ENCODE measurements at regions not wholly inside any gene's neighbourhood (a gene's known extent, or its start where the extent isn't known, plus 50 kb on each side); places are given as distances from the start of the nearest gene placed in this dataset.
"Not testable (repeated sequence)": the region's sequence is repeated elsewhere in the genome, so short reads cannot be mapped to it uniquely, and the experiment has no call there.

DNA sequence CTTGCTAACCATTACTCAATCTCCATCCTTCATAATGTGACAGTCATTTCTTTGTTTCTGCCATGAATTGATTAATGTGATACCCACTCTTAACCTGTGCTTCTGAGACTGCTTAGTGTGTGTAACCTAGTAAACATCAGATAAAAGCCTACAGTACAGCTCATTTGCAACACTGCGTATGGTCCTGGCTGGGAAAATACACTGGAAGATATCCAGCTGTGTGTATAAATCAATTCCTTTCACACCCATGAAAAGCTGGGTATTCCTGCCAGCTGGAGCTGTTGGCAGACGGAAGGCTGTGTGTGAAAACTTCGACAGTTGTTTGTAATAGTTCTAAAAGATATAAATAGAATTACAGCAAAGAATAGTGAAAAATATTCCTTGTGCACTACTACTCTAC lies 509.2 kb downstream of the FRK start:
- DNase-seq (ENCODE audit: low read depth) = no peak

- DNase-seq (ENCODE audit: low read depth) = no peak
These were observed 515.1 kb downstream of the FRK start for GRCh38 chr6:115545672-115545986.

- DNase-seq (ENCODE audit: low read depth) = peak; percentile 12
These were observed 515.7 kb downstream of the FRK start for GRCh38 chr6:115544765-115545671.

GRCh38 chr6:115540077-115540869 lies 520.4 kb downstream of the FRK start:
- no peak for DNase-seq (ENCODE audit: low read depth)

GRCh38 chr6:115539531-115539930 lies 521.2 kb downstream of the FRK start:
- no peak for DNase-seq (ENCODE audit: low read depth)

- DNase-seq (ENCODE audit: low read depth) = no peak
These were observed 535.9 kb downstream of the FRK start for GRCh38 chr6:115524821-115525220.

- not testable (repeated sequence) for DNase-seq (ENCODE audit: low read depth)
These were observed 538.9 kb downstream of the FRK start for GRCh38 chr6:115521747-115522146.

GRCh38 chr6:115514656-115515055 lies 546.0 kb downstream of the FRK start:
- DNase-seq (ENCODE audit: low read depth) = no peak

DNA sequence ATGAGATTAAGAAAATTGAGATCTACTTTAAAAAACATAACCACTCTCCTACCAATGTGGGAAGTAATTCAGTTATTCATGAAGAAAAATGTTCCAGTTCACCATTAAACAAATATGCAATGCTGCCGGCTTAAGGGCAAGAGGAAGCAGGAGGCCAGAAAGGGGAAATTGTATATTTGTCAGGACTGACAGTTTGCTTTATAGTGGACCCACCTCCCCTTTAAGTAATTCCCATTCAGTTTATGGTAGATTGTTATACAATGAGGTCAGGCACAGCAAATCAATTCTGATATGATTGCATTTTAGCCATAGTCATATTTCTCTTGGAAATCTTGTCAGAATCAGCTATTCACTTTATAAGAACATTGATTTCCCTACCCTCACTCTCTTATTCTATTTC lies 547.8 kb downstream of the FRK start:
- DNase-seq (ENCODE audit: low read depth) = no peak

DNA sequence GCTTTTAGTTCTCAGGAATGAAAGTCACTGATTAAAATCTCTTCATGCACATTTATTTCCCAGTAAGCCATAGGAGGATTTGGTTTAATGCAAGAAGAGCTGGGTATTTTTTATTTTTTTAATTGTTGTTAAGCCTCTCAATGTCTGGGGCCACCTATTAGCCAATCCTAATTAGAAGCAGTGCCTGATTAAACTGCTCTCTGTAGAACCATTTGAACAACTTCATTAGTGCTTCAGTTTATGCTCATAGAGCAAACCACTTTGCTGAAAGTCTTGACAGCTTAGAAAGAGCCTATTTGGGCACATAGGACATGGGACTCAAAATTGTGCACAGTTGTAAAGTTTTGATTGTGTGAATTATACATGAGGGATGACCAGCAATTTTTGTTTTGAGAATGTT lies 548.9 kb downstream of the FRK start:
- DNase-seq (ENCODE audit: low read depth) = no peak

- not testable (repeated sequence) for DNase-seq (ENCODE audit: low read depth)
These were observed 558.3 kb downstream of the FRK start for GRCh38 chr6:115502432-115502831.

GRCh38 chr6:115495184-115495583 lies 565.5 kb downstream of the FRK start:
- DNase-seq (ENCODE audit: low read depth) = no peak

- DNase-seq (ENCODE audit: low read depth) = no peak
These were observed 573.4 kb downstream of the FRK start for GRCh38 chr6:115487331-115487730.

GRCh38 chr6:115485400-115485799 lies 575.3 kb downstream of the FRK start:
- DNase-seq (ENCODE audit: low read depth) = no peak

DNA sequence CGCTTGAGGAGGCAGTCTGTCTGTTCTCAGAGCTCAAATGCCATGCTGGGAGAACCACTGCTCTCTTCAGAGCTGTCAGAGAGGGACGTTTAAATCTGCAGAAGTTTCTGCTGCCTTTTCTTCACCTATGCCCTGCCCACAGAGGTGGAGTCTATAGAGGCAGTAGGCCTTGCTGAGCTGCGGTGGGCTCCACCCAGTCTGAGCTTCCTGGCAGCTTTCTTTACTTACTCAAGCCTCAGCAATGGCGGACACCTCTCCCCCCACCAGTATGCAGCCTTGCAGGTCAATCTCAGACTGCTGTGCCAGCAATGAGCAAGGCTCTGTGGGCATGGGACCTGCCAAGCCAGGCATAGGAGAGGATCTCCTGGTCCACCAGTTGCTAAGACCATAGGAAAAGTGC lies 580.1 kb downstream of the FRK start:
- not testable (repeated sequence) for DNase-seq (ENCODE audit: low read depth)

DNA sequence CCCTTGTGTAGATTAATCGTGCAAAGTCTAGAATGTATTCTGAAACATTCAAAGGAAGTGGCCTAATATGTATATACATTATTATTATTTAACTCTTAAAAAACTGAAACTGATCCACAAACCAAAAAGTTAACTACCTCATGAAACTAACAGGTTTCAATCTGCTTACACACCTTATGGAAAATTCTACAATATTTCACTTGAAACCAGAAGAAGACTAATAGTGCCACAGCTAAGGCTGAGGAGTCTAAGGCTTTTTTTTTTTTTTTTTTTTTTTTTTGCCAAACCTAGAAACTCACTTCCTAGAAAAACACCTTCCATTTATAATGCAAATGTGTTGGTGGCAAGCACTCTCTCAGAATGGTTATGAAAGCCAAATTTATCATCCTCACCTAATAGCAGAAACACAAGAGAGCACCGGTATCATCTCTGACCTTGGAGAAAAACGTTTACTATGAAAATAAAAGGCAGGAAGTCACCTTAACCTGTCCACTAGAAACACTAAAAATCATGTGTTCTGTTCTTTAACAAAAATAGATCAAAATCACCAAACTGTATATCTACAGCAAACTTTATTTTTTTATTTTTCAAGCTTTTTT lies 586.1 kb downstream of the FRK start:
- DNase-seq (ENCODE audit: low read depth) = no peak

DNA sequence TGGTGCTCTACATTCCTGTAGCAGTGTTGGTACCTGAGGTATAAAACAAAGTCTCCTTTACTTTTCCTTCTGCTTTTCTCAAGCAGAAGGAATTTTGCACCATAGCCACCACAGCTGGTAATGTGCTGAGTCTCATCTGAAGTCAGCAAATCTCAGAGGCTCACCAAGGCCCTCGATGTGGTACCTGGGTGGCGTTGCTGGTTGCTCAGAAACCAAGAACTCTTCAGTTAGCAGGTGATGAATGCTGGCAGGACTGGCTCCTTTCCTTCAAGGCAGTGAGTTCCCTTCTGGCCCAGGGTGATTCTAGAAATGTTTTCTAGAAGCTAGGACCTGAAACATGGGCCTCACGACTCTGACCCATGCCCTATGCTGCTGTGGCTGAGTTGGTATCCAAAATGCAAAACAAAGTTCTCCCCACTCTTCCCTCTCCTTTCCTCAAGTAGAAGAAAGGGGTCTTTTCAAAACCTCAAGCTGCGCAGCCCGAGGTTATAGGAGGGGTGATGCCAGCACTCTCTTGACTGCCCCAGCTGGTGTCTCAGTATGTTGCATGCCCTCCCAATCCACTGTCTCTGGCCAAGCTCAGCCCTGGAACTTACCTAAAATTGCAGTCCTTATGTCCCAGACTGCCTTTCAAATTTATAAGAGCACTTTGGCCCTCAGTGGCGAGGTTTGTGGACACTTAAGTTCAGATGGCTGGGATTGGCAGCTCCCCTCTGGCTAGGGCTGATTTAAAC lies 592.3 kb downstream of the FRK start:
- no peak for DNase-seq (ENCODE audit: low read depth)

DNA sequence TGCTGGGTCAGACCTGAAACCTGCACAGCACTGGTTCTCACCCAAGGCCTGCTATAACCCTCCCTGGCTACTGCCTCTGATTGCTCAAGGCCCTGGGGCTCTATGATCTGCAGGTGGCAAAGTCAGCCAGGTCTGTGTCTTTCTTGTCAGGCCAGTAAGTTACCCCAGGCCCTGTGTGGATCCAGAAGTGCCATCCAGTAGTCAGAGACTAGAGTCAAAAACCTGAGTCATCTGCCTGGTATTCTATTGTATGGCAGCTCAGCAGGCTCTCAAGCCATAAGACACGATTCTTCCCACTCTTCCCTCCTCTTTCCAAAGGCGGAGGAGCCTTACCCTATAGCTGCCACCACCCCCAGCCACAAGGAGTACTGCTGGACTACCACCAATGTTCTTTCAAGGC lies 593.0 kb downstream of the FRK start:
- no peak for DNase-seq (ENCODE audit: low read depth)

DNA sequence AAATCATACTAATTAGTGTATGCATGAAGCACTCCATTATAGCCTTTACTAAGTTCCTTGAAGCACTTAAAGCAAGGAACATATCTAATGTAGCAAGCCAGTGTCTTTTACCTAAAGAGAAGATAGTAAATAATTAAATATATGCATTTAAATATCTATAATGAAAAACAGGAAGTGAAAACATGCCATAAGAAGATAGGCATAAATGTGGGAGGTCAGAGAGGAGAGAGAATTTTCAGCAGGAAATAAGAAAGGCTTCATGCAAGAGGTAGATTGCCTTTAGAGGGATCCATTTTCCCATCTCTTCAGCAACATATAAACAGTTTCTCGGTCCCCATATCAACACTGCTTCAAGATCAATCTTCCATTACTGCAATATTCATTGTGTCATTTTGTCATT lies 599.8 kb downstream of the FRK start:
- no peak for DNase-seq (ENCODE audit: low read depth)

- no peak for DNase-seq (ENCODE audit: low read depth)
These were observed 603.8 kb downstream of the FRK start for GRCh38 chr6:115456848-115457247.

GRCh38 chr6:115443825-115444478 lies 616.7 kb downstream of the FRK start:
- DNase-seq (ENCODE audit: low read depth) = no peak

- DNase-seq (ENCODE audit: low read depth) = no peak
These were observed 618.4 kb downstream of the FRK start for GRCh38 chr6:115442323-115442722.

Measured in HS-27A (cell line).